ENCODE measurements at regions not wholly inside any gene's neighbourhood (a gene's known extent, or its start where the extent isn't known, plus 50 kb on each side); places are given as distances from the start of the nearest gene placed in this dataset.

DNA sequence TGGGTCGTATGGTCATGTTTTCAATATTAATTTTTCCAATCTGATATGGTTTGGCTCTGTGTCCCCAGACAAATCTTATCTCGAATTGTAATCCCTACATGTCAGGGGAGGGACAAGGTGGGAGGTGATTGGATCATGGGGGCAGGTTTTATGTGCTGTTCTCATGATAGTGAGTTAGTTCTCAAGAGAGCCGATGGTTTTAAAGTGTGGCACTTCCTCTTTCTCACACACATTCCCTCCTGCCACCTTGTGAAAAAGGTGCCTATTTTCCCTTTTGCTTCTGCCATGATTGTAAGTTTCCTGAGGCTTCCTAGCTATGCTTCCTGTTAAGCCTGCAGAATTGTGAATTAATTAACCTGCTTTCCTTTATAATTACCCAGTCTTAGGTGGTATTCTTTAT is 309.1 kb upstream of the GRIN3A start:
- TF ChIP-seq, protein P1, sequence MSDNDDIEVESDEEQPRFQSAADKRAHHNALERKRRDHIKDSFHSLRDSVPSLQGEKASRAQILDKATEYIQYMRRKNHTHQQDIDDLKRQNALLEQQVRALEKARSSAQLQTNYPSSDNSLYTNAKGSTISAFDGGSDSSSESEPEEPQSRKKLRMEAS (IDR thresholded peaks at IDR 0.05; ENCODE audit: low read depth): no peak
- TF ChIP-seq, protein P2, sequence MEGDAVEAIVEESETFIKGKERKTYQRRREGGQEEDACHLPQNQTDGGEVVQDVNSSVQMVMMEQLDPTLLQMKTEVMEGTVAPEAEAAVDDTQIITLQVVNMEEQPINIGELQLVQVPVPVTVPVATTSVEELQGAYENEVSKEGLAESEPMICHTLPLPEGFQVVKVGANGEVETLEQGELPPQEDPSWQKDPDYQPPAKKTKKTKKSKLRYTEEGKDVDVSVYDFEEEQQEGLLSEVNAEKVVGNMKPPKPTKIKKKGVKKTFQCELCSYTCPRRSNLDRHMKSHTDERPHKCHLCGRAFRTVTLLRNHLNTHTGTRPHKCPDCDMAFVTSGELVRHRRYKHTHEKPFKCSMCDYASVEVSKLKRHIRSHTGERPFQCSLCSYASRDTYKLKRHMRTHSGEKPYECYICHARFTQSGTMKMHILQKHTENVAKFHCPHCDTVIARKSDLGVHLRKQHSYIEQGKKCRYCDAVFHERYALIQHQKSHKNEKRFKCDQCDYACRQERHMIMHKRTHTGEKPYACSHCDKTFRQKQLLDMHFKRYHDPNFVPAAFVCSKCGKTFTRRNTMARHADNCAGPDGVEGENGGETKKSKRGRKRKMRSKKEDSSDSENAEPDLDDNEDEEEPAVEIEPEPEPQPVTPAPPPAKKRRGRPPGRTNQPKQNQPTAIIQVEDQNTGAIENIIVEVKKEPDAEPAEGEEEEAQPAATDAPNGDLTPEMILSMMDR (IDR thresholded peaks at IDR 0.05): no peak
- TF ChIP-seq NFIC (IDR thresholded peaks at IDR 0.05; ENCODE audit: borderline replicate concordance): no peak
- TF ChIP-seq RAD21 (IDR thresholded peaks at IDR 0.05; ENCODE audit: low read length): no peak
- TF ChIP-seq FOXJ3 (CRISPR knock-in tag; IDR thresholded peaks at IDR 0.05): no peak
